KBM-7 (cell line): ENCODE measurements at regions not wholly inside any gene's neighbourhood (a gene's known extent, or its start where the extent isn't known, plus 50 kb on each side); places are given as distances from the start of the nearest gene placed in this dataset.

Experiments used
- DNase-seq: peaks from one replicate; pipeline ENCODE4 v3.0.0-alpha.2; 2015
- in situ Hi-C: fragments of 300-500 bp; cut with MboI; formaldehyde crosslinking; loops from 2 replicates; pipeline ENCODE4 v1.14.3; 2020; ENCODE audit warnings: low sequenced_read_pairs, low pct_unique_long_range_greater_than_20kb, mixed read lengths

- in situ Hi-C loops: no loop called here
These were observed 1244.2 kb upstream of the MIR17HG start for GRCh38 chr13:90103099-90103784.

GRCh38 chr13:90104764-90105163, 1242.7 kb upstream of the MIR17HG start:
- in situ Hi-C loops: no loop called here
- no peak for DNase-seq

More at GRCh38 chr13:90103099-90103784, 1244.2 kb upstream of the MIR17HG start:
- DNase-seq: no peak

GRCh38 chr13:90105276-90105675, 1242.2 kb upstream of the MIR17HG start:
- no peak for DNase-seq

GRCh38 chr13:90105849-90106496, 1241.5 kb upstream of the MIR17HG start:
- no peak for DNase-seq
- in situ Hi-C loops: no loop called here

More at GRCh38 chr13:90105276-90105675, 1242.2 kb upstream of the MIR17HG start:
- in situ Hi-C loops: no loop called here

GRCh38 chr13:90107661-90108060, 1239.8 kb upstream of the MIR17HG start:
- no peak for DNase-seq
- in situ Hi-C loops: no loop called here

GRCh38 chr13:90108547-90108946, 1238.9 kb upstream of the MIR17HG start:
- in situ Hi-C loops: no loop called here
- no peak for DNase-seq

DNA sequence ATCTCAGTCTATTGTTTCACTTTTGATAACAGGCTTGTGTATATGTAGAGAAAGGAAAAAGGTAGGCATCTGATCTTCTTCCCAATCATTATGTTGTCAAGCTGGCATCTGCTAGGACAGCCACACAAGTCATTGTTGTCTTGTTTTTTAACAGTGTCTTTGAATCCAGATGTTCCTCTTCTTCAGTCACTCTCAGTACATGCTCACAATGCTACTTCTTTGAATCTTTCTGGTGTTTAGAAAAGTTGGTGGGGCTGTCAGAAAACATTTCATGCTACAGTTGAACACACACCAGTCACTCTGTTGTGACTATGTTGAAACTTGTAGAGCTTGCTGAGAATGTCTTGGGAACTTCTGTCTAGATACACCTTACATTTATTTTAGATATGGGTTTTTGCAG, 1231.4 kb upstream of the MIR17HG start:
- DNase-seq: no peak
- in situ Hi-C loops: no loop called here

GRCh38 chr13:90118467-90119071, 1228.9 kb upstream of the MIR17HG start:
- in situ Hi-C loops: no loop called here
- no peak for DNase-seq

GRCh38 chr13:90120026-90120425, 1227.5 kb upstream of the MIR17HG start:
- in situ Hi-C loops: no loop called here
- no peak for DNase-seq

DNA sequence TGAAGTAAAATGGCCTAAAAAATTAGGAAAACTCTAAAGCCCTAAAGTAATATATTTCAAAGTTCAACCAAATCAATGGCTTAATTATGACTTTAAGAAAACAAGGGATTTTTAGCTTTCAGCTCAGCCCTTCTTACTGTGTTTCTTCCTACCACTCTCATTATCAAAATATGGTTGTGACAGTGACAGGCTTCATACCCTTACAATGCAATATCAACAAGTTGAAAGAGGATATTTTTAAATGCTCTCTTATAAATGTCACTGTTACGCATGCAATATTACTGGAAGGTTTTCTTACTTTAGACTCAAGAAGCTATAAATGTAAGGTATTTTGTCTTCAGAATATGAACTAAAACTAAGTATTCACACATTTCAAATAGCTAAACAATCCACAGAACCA, 1225.7 kb upstream of the MIR17HG start:
- in situ Hi-C loops: no loop called here

DNA sequence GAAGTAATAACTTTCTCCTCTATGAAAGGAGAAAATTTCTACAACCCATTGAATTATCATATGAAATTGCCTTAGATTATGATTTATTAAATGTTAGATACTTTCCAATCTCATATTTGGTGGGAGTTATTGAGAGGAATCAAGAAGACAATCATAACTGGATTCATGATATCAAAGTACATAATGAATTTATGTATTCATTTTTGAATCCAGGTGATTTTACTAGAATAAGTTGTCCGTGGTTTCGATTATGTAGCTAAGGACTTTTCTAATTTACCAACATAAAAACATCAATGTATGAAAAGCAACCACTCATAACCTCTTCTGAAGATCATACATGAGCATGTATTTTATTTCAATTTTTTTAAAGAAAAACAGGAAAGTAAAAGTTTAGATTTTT, 1225.0 kb upstream of the MIR17HG start:
- in situ Hi-C loops: no loop called here
- DNase-seq: no peak

More for the DNA sequence above, 1225.7 kb upstream of the MIR17HG start:
- DNase-seq: no peak

GRCh38 chr13:90135558-90135957, 1211.9 kb upstream of the MIR17HG start:
- in situ Hi-C loops: no loop called here
- no peak for DNase-seq

- in situ Hi-C loops: no loop called here
These were observed 1205.2 kb upstream of the MIR17HG start for GRCh38 chr13:90142251-90142650.

DNA sequence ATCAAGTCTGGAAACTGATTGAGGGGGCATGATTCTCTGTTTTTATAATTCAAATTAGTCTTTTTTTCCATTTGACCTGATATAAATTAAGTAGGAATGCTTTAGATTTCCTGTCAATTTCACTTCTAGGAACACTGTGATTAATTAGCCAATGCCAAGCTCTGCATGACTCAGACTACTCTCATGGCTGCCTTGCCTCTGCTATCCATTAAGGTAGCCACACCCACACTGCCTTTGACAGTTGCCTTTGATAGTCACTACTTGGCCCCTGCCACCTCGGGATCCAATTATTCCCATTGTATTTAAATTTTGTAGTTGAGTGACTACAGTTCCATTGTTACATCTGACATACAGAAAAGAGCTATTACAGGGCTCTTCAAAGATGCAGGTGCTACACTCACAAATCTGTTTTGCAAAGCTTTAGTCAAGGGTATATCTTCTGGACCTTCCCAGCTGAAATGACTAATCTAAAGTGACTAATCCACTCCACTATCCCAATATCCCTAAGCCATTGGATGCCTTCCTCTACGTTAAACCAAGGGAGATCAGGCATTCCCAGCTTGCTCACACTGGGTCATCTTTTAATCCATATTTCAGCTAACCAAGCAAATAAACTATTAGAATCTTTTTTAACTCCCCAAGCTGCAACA, 1193.1 kb upstream of the MIR17HG start:
- in situ Hi-C loops: no loop called here
- DNase-seq: no peak

More at GRCh38 chr13:90142251-90142650, 1205.2 kb upstream of the MIR17HG start:
- DNase-seq: no peak

- in situ Hi-C loops: no loop called here
- DNase-seq: no peak
These were observed 1191.1 kb upstream of the MIR17HG start for GRCh38 chr13:90156390-90156789.

- in situ Hi-C loops: no loop called here
- no peak for DNase-seq
These were observed 1178.5 kb upstream of the MIR17HG start for GRCh38 chr13:90168953-90169352.

GRCh38 chr13:90170208-90170607, 1177.3 kb upstream of the MIR17HG start:
- in situ Hi-C loops: no loop called here
- DNase-seq: no peak

- in situ Hi-C loops: no loop called here
These were observed 1175.8 kb upstream of the MIR17HG start for GRCh38 chr13:90171649-90172048.

DNA sequence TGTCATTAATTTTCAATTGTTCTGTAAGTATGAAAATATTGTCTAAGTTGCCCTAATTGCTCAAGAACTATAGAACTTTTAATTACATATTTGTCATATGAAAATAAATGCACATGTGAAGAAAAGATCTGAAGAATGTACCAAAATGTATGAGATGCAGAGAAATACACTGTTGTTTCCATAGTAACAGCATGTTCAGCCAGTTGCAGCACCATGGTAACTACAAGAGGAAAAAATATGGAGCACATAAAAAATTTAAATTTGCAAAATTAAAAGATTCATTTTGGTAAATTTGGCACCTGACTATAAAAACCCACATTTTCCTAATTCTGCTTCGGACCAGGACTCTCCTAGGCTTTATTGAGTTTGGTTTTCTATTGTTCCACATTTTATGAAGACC, 1170.0 kb upstream of the MIR17HG start:
- in situ Hi-C loops: no loop called here
- DNase-seq: no peak

More at GRCh38 chr13:90171649-90172048, 1175.8 kb upstream of the MIR17HG start:
- DNase-seq: no peak

DNA sequence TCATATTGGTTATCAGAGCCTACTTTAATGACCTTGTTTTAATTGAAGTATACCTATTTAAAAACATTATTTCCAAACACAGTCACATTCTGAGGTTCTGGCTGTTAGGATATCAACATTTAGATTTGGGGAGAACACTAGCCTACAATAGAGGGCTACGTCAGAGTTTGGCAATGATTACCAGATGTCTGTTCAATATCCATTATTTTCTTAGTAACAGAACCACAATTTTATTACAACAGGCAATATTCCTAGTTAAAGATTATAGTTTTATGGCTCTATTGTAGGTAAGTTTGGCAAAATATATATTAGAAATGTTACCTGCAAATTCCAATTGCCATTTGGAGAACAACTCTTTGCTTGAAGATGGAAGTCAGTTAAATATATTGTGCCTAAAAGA, 1163.1 kb upstream of the MIR17HG start:
- in situ Hi-C loops: no loop called here
- DNase-seq: no peak
